HCT116 (cell line): ENCODE measurements at regions not wholly inside any gene's neighbourhood (a gene's known extent, or its start where the extent isn't known, plus 50 kb on each side); places are given as distances from the start of the nearest gene placed in this dataset.

Experiments used
- ATAC-seq: fragments of 200-7000 bp; cut with Tn5 transposase; 2 replicates; pipeline ENCODE4 v1.9.1; 2020; ENCODE audit warnings: mild to moderate bottlenecking, moderate library complexity
- BruUV-seq: library from RNA; stranded (reverse); fragments of 400-500 nt; replicated peaks from 2 replicates; lab custom pipeline; 2021; lab: Mats Ljungman, UMichigan
- CTCF ChIA-PET: fragments of 300-600 bp; sonication (Branson Sonifier 250); formaldehyde crosslinking; loops from one replicate; lab custom pipeline; 2021; ENCODE audit warnings: antibody characterized with exemption; lab: Charles Lee
- POLR2A ChIA-PET: fragments of 300-600, 350-600 bp; sonication (Branson Sonifier 250); formaldehyde crosslinking; loops from one replicate; lab custom pipeline; 2021; ENCODE audit warnings: antibody characterized with exemption; lab: Charles Lee
- RAD21 ChIA-PET, 2 experiments: fragments of 300-600 bp; sonication (Branson Sonifier 250); formaldehyde crosslinking; loops; one replicate each; lab custom pipeline; 2023; ENCODE audit warnings: low total read pairs in 2 of 2; ENCODE audit not compliant: uncharacterized antibody in 2 of 2, unreplicated experiment in 2 of 2, low non-redundant PET in 1 of 2; lab: Charles Lee
- DNase-seq: peaks from one replicate; pipeline ENCODE4 v3.0.0-alpha.2; 2010; ENCODE audit warnings: low read depth, low spot score
- H2AFZ ChIP-seq: fragments of 200-600 bp; shearing (Covaris generic), sonication (generic); 2 replicates; pipeline ENCODE4 v1.6.1; 2017; ENCODE audit warnings: low read depth, mixed run types, mixed read lengths, antibody characterized with exemption, low read length; ENCODE audit not compliant: poor library complexity, severe bottlenecking
- H3K27ac ChIP-seq: 2 replicates; pipeline ENCODE4 v1.5.1; 2012; ENCODE audit warnings: low read depth, low read length
- H3K27me3 ChIP-seq: fragments of 200-600 bp; sonication (generic); 2 replicates; pipeline ENCODE4 v1.6.1; 2016; ENCODE audit warnings: mixed run types, low read length, mixed read lengths; ENCODE audit not compliant: insufficient read depth
- H3K36me3 ChIP-seq, 2 experiments: fragments of 200-500 bp in 1 of 2; fragments of 200-600 bp in 1 of 2; sonication (Bioruptor generic) in 1 of 2; sonication (generic) in 1 of 2; 2 replicates each; pipeline versions ENCODE4 v1.5.1 to v1.6.1; 2014 to 2016; ENCODE audit warnings: low read length in 2 of 2, inconsistent platforms in 1 of 2, mixed read lengths in 1 of 2, mixed run types in 1 of 2; ENCODE audit not compliant: insufficient read depth in 2 of 2, control insufficient read depth in 1 of 2
- H3K4me1 ChIP-seq, 2 experiments: fragments of 200-600 bp in 1 of 2; sonication (generic) in 1 of 2; 2 replicates each; pipeline versions ENCODE4 v1.5.1 to v1.6.1; 2012 to 2017; ENCODE audit warnings: low read length in 2 of 2, inconsistent platforms in 1 of 2, mild to moderate bottlenecking in 1 of 2, mixed read lengths in 1 of 2, mixed run types in 1 of 2, moderate library complexity in 1 of 2; ENCODE audit not compliant: insufficient read depth in 2 of 2, control insufficient read depth in 1 of 2
- H3K4me2 ChIP-seq: fragments of 200-600 bp; sonication (generic); 2 replicates; pipeline ENCODE4 v1.6.1; 2017; ENCODE audit warnings: mixed run types, low read length, mixed read lengths
- H3K4me3 ChIP-seq, 2 experiments: fragments of 200-600 bp in 1 of 2; sonication (generic) in 1 of 2; replicated peaks in 1 of 2; 2 replicates each; pipeline ENCODE4 v1.5.1; 2011 to 2016; ENCODE audit warnings: low read length in 2 of 2, control low read depth in 1 of 2, low read depth in 1 of 2, mild to moderate bottlenecking in 1 of 2, mixed read lengths in 1 of 2, mixed run types in 1 of 2
- H3K79me2 ChIP-seq: fragments of 200-600 bp; sonication (generic); 2 replicates; pipeline ENCODE4 v1.6.1; 2017; ENCODE audit warnings: mild to moderate bottlenecking, mixed run types, low read length, moderate library complexity, mixed read lengths; ENCODE audit not compliant: insufficient read depth
- H3K9ac ChIP-seq: fragments of 200-600 bp; sonication (generic); 2 replicates; pipeline ENCODE4 v1.6.1; 2016; ENCODE audit warnings: low read length, mixed read lengths
- H3K9me2 ChIP-seq: fragments of 200-600 bp; sonication (generic), shearing (Covaris generic); 2 replicates; pipeline ENCODE4 v1.6.1; 2017; ENCODE audit warnings: mixed run types, mild to moderate bottlenecking, moderate library complexity; ENCODE audit not compliant: insufficient read depth
- H3K9me3 ChIP-seq, 2 experiments: fragments of 200-500 bp in 1 of 2; fragments of 200-600 bp in 1 of 2; sonication (Bioruptor generic) in 1 of 2; sonication (generic) in 1 of 2; 2 replicates each; pipeline ENCODE4 v1.6.1; 2014 to 2017; ENCODE audit warnings: low read length in 2 of 2, mixed read lengths in 2 of 2, inconsistent platforms in 1 of 2, low read depth in 1 of 2, mild to moderate bottlenecking in 1 of 2, mixed run types in 1 of 2, moderate library complexity in 1 of 2; ENCODE audit not compliant: control insufficient read depth in 1 of 2, insufficient read depth in 1 of 2
- H4K20me1 ChIP-seq: fragments of 200-600 bp; sonication (generic), shearing (Covaris generic); 2 replicates; pipeline ENCODE4 v1.6.1; 2017; ENCODE audit warnings: mixed run types, mild to moderate bottlenecking, moderate library complexity; ENCODE audit not compliant: insufficient read depth
- REST ChIP-seq: IDR thresholded peaks from 2 replicates; pipeline ENCODE4 v1.6.1; 2012; ENCODE audit warnings: low read depth
- SP1 ChIP-seq: IDR thresholded peaks from 2 replicates; pipeline ENCODE4 v1.6.1; 2012; ENCODE audit warnings: low read depth
- intact Hi-C: fragments of 100-400 bp; cut with micrococcal nuclease; formaldehyde crosslinking; loops from 2 replicates; pipeline ENCODE4 v1.10.0; 2022

GRCh38 chr3:59277201-59277600 lies 227.4 kb upstream of the CFAP20DC start:
- ATAC-seq: no peak
- RAD21 ChIA-PET: no interaction called here

More at GRCh38 chr3:59277201-59277600, 227.4 kb upstream of the CFAP20DC start:
- no peaks in the 10 kb centered on the region for H3K36me3 ChIP-seq
- H3K9me3 ChIP-seq: no peaks in the 10 kb centered on the region
- no peak for DNase-seq
- intact Hi-C loops: no loop called here
- no peaks in the 10 kb centered on the region for H3K4me1 ChIP-seq
- H3K79me2 ChIP-seq: no peaks in the 10 kb centered on the region
- no peak overlapping the region for H3K27ac ChIP-seq
- no peak overlapping the region for H2AFZ ChIP-seq
- POLR2A ChIA-PET: no interaction called here
- no TSS peak for BruUV-seq
- H3K4me3 ChIP-seq: no peak overlapping the region
- TF ChIP-seq REST (no peak), SP1 (no peak)
- no peak overlapping the region for H3K4me2 ChIP-seq
- H4K20me1 ChIP-seq: no peaks in the 10 kb centered on the region
- H3K9ac ChIP-seq: no peak overlapping the region
- CTCF ChIA-PET: no interaction called here
- peaks cover 9% of the 10 kb centered on the region; the same call in 1 of the 2 replicates for H3K27me3 ChIP-seq
- H3K9me2 ChIP-seq: no peaks in the 10 kb centered on the region
